ENCODE measurements at regions not wholly inside any gene's neighbourhood (a gene's known extent, or its start where the extent isn't known, plus 50 kb on each side); places are given as distances from the start of the nearest gene placed in this dataset.

DNA sequence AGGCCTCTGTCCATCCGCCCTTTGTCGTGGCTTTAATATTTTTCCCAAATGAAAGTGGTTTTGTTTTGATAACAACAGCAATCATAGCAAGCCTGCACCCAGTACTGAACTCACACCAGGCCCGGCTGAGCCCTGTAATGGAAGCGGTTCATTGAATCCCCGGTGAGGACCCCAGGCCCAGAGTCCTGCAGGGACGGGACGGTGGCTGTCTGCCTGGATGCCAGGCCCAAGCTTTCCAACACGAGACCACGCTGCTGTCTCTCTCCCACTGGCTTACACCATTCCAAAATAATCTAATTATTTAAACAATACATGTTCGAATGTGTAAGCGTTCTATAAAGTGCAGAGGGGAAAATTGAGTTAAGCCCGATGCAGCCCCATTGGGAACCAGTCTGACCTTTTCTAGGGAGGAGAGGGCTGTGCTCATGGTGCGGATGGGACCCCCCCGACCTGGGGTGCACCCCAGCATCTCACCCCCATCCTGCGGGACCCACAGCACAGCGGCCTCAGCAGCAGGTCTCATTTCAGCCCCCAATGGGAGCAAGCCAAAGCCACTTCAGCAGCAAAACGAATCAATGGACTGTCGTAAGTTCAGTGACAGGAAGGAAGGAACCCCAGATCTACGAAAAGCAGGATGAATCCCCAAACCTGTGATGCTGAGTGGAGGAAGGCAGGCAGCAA is 1046.9 kb downstream of the BRD1 start:
- no peak for ATAC-seq

GRCh38 chr22:48779661-48780596 is 1047.7 kb downstream of the BRD1 start:
- no peak for ATAC-seq
- TF ChIP-seq CSRNP3 (CRISPR knock-in tag; IDR thresholded peaks at IDR 0.05) (no peak), PATZ1 (CRISPR knock-in tag; IDR thresholded peaks at IDR 0.05; ENCODE audit: borderline replicate concordance) (no peak), ESRRG (CRISPR knock-in tag; IDR thresholded peaks at IDR 0.05) (no peak), BACH2 (CRISPR knock-in tag; IDR thresholded peaks at IDR 0.05; ENCODE audit: borderline replicate concordance) (no peak), OSR1 (CRISPR knock-in tag; IDR thresholded peaks at IDR 0.05) (no peak)

More for the DNA sequence above, 1046.9 kb downstream of the BRD1 start:
- TF ChIP-seq CSRNP3 (CRISPR knock-in tag; IDR thresholded peaks at IDR 0.05) (no peak), OSR1 (CRISPR knock-in tag; IDR thresholded peaks at IDR 0.05) (no peak), ZFP30 (CRISPR knock-in tag; IDR thresholded peaks at IDR 0.05) (no peak), ZFP3 (CRISPR knock-in tag; IDR thresholded peaks at IDR 0.05) (no peak), ARNTL (CRISPR knock-in tag; IDR thresholded peaks at IDR 0.05; ENCODE audit: borderline replicate concordance, low read depth) (no peak), BACH2 (CRISPR knock-in tag; IDR thresholded peaks at IDR 0.05; ENCODE audit: borderline replicate concordance) (no peak), PATZ1 (CRISPR knock-in tag; IDR thresholded peaks at IDR 0.05; ENCODE audit: borderline replicate concordance) (no peak)
- TF ChIP-seq, protein P1, sequence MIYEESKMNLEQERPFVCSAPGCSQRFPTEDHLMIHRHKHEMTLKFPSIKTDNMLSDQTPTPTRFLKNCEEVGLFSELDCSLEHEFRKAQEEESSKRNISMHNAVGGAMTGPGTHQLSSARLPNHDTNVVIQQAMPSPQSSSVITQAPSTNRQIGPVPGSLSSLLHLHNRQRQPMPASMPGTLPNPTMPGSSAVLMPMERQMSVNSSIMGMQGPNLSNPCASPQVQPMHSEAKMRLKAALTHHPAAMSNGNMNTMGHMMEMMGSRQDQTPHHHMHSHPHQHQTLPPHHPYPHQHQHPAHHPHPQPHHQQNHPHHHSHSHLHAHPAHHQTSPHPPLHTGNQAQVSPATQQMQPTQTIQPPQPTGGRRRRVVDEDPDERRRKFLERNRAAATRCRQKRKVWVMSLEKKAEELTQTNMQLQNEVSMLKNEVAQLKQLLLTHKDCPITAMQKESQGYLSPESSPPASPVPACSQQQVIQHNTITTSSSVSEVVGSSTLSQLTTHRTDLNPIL (CRISPR knock-in tag; IDR thresholded peaks at IDR 0.05; ENCODE audit: low read depth), result no peak

GRCh38 chr22:48779211-48779643 is 1048.4 kb downstream of the BRD1 start:
- ATAC-seq, result no peak
- TF ChIP-seq ZNF8 (CRISPR knock-in tag; IDR thresholded peaks at IDR 0.05) (no peak), PPARA (CRISPR knock-in tag; IDR thresholded peaks at IDR 0.05; ENCODE audit: borderline replicate concordance) (no peak), CSDC2 (CRISPR knock-in tag; IDR thresholded peaks at IDR 0.05) (no peak), ZNF70 (CRISPR knock-in tag; IDR thresholded peaks at IDR 0.05) (no peak), GLIS3 (CRISPR knock-in tag; IDR thresholded peaks at IDR 0.05) (no peak), SNAI2 (CRISPR knock-in tag; IDR thresholded peaks at IDR 0.05) (no peak), TOX (CRISPR knock-in tag; IDR thresholded peaks at IDR 0.05; ENCODE audit: borderline replicate concordance) (no peak), RARB (CRISPR knock-in tag; IDR thresholded peaks at IDR 0.05) (no peak), PATZ1 (CRISPR knock-in tag; IDR thresholded peaks at IDR 0.05; ENCODE audit: borderline replicate concordance) (no peak), BACH2 (CRISPR knock-in tag; IDR thresholded peaks at IDR 0.05; ENCODE audit: borderline replicate concordance) (no peak), OSR1 (CRISPR knock-in tag; IDR thresholded peaks at IDR 0.05) (no peak), ZFP3 (CRISPR knock-in tag; IDR thresholded peaks at IDR 0.05) (no peak), ZC3H10 (CRISPR knock-in tag; IDR thresholded peaks at IDR 0.05) (no peak), ISL1 (CRISPR knock-in tag; IDR thresholded peaks at IDR 0.05) (no peak), ARNTL (CRISPR knock-in tag; IDR thresholded peaks at IDR 0.05; ENCODE audit: borderline replicate concordance, low read depth) (no peak)
- TF ChIP-seq, protein P2, sequence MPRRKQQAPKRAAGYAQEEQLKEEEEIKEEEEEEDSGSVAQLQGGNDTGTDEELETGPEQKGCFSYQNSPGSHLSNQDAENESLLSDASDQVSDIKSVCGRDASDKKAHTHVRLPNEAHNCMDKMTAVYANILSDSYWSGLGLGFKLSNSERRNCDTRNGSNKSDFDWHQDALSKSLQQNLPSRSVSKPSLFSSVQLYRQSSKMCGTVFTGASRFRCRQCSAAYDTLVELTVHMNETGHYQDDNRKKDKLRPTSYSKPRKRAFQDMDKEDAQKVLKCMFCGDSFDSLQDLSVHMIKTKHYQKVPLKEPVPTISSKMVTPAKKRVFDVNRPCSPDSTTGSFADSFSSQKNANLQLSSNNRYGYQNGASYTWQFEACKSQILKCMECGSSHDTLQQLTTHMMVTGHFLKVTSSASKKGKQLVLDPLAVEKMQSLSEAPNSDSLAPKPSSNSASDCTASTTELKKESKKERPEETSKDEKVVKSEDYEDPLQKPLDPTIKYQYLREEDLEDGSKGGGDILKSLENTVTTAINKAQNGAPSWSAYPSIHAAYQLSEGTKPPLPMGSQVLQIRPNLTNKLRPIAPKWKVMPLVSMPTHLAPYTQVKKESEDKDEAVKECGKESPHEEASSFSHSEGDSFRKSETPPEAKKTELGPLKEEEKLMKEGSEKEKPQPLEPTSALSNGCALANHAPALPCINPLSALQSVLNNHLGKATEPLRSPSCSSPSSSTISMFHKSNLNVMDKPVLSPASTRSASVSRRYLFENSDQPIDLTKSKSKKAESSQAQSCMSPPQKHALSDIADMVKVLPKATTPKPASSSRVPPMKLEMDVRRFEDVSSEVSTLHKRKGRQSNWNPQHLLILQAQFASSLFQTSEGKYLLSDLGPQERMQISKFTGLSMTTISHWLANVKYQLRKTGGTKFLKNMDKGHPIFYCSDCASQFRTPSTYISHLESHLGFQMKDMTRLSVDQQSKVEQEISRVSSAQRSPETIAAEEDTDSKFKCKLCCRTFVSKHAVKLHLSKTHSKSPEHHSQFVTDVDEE (CRISPR knock-in tag; IDR thresholded peaks at IDR 0.05), result no peak
- TF ChIP-seq, protein P1 (CRISPR knock-in tag; IDR thresholded peaks at IDR 0.05; ENCODE audit: low read depth), result no peak

All from SK-N-SH treated with all-trans-retinoic acid at 6 μM for 48 hours (cell line).